K562 (cell line): ENCODE measurements at regions not wholly inside any gene's neighbourhood (a gene's known extent, or its start where the extent isn't known, plus 50 kb on each side); places are given as distances from the start of the nearest gene placed in this dataset.

Experiments used
- GATAD2B ChIP-seq: fragments of 450-650 bp; IDR thresholded peaks from 2 replicates; pipeline ENCODE4 v1.6.1; 2017; ENCODE audit warnings: mild to moderate bottlenecking, borderline replicate concordance
- HNRNPK ChIP-seq: fragments of 200-400 bp; formaldehyde crosslinking; IDR thresholded peaks from one replicate; pipeline ENCODE4 v1.6.1; 2018; ENCODE audit warnings: mild to moderate bottlenecking, low read depth, low read length; ENCODE audit not compliant: poor library complexity, severe bottlenecking
- MYC ChIP-seq, 2 experiments: fragments of 250-450 bp in 1 of 2; sonication (Bioruptor Pico) in 1 of 2; IDR thresholded peaks; 2 replicates each; pipeline versions ENCODE4 v1.5.1 to v1.6.1; 2012 to 2021; ENCODE audit warnings: low read depth in 2 of 2, borderline replicate concordance in 1 of 2, improper control_type of control experiment in 1 of 2, low read length in 1 of 2, mild to moderate bottlenecking in 1 of 2, moderate library complexity in 1 of 2
- SIX5 ChIP-seq, 2 experiments: IDR thresholded peaks; 2 replicates each; pipeline ENCODE4 v1.6.1; 2011; ENCODE audit warnings: low read length in 2 of 2, borderline replicate concordance in 1 of 2, low read depth in 1 of 2, mild to moderate bottlenecking in 1 of 2, moderate library complexity in 1 of 2; ENCODE audit not compliant: insufficient read depth in 1 of 2
- ZBED1 ChIP-seq: IDR thresholded peaks from 2 replicates; pipeline ENCODE4 v1.6.1; 2014
- ZKSCAN8 ChIP-seq: fragments of 200-800 bp; sonication (Bioruptor generic); IDR thresholded peaks from 2 replicates; pipeline ENCODE4 v1.6.1; 2016; ENCODE audit warnings: missing genetic modification characterization, missing compliant biosample characterization

DNA sequence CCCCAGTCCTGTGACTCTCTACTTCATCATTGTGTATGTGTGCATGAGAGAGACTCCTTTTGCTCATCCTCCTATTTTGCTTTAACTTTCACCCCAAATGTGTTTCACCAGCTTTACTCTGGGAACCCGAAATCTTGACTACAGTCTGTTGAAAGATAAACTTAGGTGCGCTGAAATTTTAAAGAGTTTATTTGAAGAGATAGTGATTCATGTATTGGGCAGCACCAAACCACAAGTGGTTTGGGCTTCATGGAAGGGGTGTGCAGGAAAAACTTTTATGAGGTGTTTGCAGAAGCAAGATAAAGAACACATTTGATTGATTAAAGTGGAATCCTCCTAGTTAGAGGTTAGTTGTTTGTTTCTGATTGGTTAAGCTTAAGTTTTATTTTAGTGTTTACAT is 50.8 kb upstream of the RFC3 start (continued):
- TF ChIP-seq ZKSCAN8, result no peak
- no peak for TF ChIP-seq GATAD2B
- TF ChIP-seq SIX5 (IDR thresholded peaks at IDR 0.05; ENCODE audit: borderline replicate concordance in 1 of 2, insufficient read depth in 1 of 2, low read depth in 1 of 2, low read length in 2 of 2), result no peak
- no peak for TF ChIP-seq MYC (IDR thresholded peaks at IDR 0.05; ENCODE audit: low read depth, low read length)
- TF ChIP-seq MYC (CRISPR knock-in tag; IDR thresholded peaks at IDR 0.05; ENCODE audit: borderline replicate concordance, low read depth), result no peak
- TF ChIP-seq HNRNPK, result no peak
- TF ChIP-seq ZBED1, result no peak
